ENCODE measurements at regions not wholly inside any gene's neighbourhood (a gene's known extent, or its start where the extent isn't known, plus 50 kb on each side); places are given as distances from the start of the nearest gene placed in this dataset.
"Not testable (repeated sequence)": the region's sequence is repeated elsewhere in the genome, so short reads cannot be mapped to it uniquely, and the experiment has no call there.

DNA sequence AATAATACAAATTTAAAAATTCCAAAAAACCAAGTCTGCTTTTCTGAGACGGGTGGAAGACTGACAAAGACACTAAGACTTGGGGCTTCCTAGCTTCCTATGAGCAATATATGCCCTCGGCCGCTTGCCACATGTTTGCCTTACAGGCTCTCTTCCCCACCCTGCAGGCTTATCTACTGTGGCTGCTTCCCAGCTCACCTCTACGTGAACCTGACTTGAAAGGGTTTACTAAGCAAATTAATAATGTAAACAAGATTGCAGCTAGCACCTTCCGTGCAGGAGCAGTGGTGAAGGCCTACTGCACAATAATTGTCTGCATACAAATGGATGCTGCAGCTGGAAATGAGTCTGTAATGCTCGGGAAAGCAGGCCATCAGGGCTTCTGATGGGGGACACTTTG, 152.9 kb upstream of the DAB1 start:
- no peak for DNase-seq (ENCODE audit: low read depth in 2 of 2)

DNA sequence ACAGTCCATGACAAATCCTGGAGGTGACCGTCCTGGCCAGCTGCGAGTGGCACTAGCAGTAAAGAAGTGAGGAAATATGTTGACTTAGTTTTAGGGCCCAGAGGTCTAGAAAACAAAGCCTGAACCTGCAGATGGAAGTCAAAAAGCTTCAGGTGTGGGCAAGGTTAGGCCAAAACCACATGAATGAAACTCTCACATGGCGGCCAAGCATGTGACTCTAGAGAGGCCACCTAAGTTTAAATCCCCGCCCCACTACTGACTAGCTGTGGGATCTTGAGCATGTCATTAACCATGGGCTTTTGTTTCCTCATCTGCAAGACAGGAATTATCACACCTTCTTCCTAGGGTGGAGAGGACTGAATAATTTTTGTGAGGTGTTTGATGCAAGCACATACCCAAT, 148.2 kb upstream of the DAB1 start:
- DNase-seq (ENCODE audit: low read depth in 2 of 2) = no peak

DNA sequence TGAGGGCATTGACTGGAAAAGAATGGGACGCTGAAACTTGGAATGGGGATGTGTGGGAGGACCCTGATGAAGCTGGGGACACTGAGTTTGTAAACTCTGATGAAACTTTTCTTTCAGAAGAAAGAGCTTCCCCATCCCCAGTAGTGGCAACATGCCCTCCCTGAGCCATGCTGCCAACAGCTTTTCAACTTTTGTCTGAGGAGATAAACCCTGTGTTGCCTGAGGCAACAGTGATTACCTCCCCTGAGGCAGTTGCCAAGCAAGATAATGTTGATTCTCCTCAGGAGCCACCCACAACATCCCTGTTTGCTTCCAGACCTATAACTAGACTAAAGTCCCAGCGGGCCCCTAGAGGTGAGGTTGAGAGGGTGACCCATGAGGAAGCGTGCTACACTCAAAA, 134.2 kb upstream of the DAB1 start:
- DNase-seq (ENCODE audit: low read depth in 2 of 2) = not testable (repeated sequence)

DNA sequence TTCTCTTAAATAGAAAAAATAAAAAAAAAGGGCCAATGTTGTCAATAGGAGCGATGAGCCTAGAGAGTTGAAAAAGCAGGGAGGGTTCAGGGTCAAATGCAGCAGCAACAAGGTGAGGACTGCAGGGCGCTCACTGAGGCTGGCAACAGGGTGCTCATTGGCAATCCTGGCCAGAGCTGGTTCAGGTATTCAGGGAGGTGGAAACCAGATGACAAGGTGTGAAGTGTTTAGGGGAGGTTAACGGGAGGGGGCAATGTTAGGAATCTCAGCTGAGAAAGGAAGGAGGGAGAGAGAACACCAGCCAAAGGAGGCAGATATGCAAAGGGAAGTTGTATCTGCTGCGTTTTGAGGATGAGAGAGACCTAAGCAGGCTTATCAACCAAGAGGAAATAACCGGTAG, 129.8 kb upstream of the DAB1 start:
- no peak for DNase-seq (ENCODE audit: low read depth in 2 of 2)

DNA sequence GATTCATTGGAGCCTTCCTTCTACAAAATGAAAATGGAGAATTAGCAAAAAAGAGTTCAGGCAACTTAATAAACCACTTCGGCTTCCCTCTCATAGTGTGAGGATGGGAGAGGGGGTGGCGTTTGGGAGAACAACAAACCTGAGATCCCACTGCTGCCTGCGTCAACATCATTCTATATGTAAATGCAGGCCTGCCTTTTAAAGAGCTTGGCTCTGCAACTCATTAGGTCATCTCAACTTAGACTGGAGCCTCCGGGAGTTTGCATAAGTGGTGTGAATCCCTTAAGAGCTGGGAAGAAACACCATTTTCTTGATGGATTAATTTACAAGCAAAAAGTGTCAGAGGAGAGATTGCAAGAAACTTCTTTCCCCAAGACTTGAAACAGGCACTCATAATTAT, 127.6 kb upstream of the DAB1 start:
- DNase-seq (ENCODE audit: low read depth in 2 of 2) = no peak

DNA sequence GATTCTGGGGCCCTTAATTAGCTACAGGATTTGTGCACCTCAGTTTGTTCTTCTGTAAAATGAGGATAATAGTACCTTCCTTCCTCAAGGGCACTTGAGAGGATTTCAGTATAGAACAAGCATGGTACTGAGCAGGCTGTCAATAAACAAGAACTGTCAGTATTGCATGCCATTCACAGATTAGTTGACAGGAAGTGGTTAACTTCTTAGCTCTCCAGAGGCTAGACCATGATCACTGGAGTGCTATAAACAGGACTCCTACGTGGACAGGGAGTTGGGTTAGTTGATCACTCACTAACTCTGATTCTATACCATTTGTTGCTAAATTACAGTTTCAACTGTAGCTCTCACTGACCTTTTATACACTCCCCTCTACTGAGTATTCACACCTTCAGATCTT, 126.2 kb upstream of the DAB1 start:
- DNase-seq (ENCODE audit: low read depth in 2 of 2) = no peak

DNA sequence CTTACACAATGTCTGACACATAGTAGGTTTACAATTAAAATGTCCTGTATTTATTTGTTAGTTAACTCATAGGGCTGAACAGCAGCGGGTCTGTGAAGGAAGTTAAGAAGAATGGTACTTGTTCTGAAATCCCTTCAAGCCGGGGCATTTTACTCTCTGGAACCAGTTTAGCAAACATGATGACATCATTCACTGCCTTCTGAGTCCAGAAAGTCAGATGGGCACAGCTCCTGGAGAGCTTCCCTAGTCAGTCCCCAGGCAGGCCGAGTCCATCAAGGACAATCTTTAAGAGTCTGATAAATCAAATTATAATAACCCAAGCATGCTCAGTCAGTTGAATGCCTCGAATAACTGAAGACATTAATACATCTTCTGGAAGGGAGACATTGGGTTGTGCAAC, 125.4 kb upstream of the DAB1 start:
- no peak for DNase-seq (ENCODE audit: low read depth in 2 of 2)

DNA sequence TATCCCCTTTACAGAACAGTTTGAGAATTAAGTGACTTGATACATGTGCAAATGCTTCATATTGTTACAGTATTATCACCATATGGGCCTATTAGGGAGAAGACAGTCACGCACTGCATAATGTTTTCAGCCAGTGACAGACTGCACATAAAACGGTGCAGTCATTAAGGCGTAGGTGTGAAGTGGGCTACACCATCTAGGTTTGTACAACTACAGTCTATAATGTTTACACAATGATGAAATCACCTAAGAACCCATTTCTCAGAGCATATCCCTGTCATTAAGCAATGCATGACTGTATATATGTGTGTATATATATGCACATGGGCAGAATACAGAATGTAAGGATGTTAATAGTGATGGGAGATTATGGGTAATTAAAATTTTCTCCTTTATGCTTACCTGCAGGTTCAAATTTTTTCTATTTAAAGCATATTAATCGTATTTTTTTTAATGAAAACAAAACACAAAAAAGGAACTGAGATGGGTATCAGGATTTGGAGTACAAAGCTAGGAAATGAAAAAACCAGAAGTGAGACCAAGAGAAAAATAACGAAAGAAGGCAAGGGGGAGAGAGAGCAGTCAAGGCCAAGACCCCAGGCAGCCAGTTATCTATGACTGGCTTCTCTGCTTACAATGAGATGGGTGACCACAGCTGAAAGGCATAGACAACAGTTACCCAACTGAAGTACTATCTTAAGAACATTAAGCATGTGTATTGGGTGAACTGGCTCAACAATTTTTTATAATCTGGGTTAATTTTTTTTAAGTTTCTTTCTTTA, 122.9 kb upstream of the DAB1 start:
- no peak for DNase-seq (ENCODE audit: low read depth in 2 of 2)

DNA sequence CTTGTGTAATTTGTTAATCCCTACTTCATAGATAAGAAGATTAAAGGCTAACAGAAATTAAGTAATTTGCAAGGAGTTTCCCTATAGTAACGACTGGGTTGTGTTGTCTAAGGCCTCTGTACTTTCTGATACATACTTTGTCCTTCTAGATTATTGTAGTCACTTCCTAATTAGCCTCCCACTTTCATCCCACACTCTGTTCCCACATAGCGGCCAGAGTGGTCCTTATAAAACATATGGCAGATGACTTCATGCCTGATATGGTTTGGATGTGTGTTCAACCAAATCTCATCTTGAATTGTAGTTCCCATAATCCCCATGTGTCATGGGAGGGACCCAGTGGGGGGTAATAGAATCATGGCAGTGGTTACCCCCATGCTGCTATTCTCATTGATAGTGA, 120.5 kb upstream of the DAB1 start:
- DNase-seq (ENCODE audit: low read depth in 2 of 2) = no peak

DNA sequence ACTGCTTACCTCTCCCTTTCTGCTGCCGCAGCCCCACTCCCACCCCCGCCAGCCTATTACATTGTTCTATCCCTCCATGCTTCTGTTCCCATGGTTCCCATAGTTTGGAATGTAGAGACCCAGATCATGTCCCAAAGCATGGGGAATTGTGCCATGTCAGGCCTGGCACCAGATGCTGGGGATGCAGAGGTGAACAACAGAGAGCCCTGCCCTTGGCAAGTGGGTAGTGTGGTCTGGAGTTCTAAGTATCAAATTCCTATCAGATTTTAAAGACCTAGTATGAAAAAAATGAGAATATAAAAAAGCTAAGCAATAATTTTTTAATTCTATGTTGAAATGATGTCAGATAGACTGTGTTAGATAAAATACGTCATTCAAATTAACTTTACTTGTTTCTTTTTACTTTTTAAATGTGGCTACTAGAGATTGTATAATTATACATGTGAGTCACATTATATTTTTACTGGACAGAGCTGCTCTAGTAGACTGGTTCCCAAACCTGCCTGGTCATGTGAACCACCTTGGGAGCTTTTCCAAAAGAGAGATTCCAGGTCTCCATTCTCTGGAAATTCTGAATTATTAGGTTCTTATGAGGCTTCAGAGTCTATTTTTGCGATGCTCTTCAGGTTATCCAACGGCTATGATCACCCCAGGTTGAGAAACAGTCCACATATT, 113.0 kb upstream of the DAB1 start:
- DNase-seq (ENCODE audit: low read depth in 2 of 2) = no peak

DNA sequence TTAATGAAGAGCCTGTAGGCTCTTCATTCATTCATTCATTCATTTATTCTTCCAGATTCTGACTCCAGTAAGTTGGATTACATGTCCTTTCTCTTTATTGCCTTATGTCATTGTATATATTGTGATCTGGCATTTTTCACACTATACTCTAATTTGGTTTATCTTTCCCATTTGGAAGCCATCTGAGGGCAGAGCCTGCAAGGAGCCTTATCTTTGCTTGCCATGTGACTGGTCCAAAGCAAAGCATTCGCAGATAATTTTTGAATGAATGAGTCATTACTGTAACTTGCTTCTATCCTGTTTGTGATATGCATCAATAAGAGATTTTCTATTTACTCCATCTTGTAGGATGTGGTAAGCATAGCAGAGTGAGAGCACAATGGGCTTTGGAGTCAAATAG, 108.4 kb upstream of the DAB1 start:
- DNase-seq (ENCODE audit: low read depth in 2 of 2) = no peak

DNA sequence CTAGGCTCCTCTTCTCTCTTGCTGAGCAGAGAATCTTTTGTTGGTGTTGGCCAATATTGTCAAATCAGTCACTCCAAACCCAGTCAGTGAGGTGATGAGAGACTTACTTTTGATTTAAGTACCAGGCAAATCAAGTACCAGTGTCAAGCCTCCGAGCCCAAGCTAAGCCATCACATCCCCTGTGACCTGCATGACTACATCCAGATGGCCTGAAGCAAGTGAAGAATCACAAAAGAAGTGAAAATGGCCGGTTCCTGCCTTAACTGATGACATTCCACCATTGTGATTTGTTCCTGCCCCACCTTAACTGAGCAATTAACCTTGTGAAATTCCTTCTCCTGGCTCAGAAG, 107.0 kb upstream of the DAB1 start:
- not testable (repeated sequence) for DNase-seq (ENCODE audit: low read depth in 2 of 2)

DNA sequence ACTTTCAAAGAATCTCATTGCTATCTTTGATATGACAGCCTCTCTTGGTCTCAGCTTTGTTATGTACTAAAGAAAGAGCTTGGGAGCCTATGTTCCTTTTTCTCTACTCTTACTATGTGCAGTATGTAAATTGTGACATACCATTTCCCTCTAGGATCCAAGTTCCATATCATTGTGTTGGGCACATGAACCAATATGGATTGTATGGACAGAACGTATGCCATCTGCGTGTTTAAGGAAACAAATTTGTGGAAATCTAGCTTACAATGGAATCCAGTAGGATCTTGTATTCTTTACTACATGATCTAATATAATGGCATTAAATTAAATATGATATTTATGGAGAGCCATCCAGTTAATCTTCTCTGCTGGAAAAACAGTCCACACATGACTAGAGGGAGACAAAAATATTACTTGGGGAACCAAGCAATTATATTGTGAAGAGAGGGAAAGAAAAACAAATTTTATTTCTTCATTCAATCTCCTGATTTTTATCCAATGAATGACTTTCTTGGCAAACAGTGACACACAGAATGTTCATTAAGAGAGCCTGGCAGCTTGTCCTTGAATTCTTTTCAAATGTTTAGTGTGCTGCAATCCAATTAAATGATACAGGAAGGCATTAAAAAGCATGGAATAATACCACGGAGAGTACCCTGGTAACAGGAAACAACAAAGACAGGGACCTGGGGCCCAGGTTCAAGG, 106.5 kb upstream of the DAB1 start:
- no peak for DNase-seq (ENCODE audit: low read depth in 2 of 2)

DNA sequence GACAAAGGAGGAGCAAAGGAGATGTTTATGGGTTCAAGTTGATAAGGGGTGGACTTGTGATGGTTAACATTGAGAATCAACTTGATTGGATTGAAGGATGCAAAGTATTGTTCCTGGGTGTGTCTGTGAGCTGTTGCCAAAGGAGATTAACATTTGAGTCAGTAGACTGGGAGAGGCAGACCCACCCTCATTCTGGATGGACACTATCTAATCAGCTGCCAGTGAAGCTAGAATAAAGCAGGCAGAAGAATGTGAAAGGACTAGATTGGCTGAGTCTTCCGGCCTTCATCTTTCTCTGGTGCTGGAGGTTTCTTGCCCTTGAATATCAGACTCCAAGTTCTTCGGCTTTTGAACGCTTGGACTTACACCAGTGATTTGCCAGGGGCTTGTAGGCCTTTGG, 98.7 kb upstream of the DAB1 start:
- DNase-seq (ENCODE audit: low read depth in 2 of 2) = no peak

DNA sequence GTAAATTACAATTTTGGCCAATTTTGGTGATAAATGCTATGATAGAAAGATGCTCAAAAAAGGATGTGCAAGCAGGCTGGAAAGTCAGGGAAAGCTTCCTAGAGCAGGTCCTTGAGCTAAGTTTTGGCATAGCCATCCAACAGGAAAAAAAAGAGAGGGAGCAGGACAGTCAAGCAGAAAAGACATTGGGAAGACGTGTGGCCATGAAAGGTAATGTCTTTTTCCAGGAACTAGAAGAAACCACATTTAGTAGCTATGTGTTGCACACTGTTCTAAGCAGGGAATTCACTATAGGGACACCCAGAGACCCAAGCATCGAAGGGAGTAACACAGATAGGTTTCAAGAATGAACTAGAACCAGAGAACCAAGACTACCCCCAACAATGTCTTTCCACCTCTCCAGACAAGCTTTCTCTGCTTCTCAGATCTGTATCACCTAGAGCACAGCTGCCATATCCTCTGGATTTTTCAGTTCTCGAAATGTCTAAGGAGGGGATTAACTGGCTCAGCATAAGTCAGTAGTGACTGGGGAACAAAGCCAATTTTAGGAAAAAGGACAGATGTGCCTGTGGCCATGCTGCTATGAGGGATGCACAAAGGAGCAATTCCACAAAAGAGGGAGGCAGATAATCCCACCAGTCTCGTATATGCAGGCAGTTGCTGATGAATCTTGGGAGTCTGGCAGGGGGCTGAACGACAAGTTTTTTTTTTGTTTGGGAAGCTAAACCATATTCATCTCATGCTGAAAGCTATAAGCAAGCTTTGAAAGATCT, 97.1 kb upstream of the DAB1 start:
- no peak for DNase-seq (ENCODE audit: low read depth in 2 of 2)

DNA sequence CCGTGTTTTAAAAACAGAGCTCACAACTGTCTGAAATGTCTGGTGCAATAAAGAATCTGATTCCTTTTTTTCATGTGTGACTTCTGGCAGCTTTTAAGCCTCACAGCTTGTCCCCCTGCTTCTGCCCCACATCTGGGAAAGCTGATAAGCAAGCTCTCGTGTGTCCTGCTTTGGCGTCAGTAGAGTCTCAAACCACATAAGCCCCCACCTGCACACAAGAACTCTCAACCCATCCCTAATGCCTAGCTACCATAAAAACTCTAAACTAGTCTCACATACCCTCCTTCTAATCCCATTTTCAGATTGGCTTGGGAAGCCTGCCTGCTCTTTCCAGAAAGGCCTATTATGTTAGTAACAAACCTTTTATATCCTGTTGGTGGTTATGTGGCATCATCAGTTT, 94.6 kb upstream of the DAB1 start:
- no peak for DNase-seq (ENCODE audit: low read depth in 2 of 2)

DNA sequence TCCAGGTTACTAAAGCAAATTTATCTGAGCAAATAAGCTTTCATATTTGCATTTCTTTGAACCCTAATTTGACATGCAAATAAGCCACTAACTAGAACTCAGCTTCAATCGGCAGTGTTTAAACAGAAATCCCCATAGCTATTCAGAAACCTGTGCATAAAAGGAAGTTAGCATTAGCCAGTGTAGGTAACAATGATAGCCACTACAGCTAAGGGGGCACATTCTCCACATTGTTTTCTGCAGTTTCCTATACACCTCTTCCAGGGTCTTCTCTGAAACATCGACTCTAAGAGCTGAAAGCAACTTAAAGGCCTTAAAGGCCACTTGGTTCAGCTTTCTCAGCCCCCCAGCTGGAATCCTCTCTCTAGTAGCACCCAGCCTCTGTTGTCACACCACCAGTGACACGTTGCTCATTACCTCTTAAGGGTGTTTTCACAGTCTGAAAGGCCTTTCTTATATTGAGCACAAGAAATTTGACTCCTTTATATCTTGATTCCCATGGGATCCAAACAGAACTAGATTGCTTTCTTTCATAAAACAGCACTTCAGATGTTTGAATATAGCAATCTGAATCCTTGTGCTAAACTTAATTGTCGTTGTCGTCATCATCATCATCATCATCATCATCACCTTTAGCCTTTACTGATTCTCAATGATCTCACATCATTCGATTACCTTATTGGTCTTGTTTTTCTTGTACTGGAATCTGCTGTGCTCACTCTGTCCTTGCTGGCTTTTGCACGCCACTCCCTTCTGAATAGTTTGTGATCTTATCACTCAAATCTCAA, 93.9 kb upstream of the DAB1 start:
- DNase-seq (ENCODE audit: low read depth in 2 of 2) = no peak

DNA sequence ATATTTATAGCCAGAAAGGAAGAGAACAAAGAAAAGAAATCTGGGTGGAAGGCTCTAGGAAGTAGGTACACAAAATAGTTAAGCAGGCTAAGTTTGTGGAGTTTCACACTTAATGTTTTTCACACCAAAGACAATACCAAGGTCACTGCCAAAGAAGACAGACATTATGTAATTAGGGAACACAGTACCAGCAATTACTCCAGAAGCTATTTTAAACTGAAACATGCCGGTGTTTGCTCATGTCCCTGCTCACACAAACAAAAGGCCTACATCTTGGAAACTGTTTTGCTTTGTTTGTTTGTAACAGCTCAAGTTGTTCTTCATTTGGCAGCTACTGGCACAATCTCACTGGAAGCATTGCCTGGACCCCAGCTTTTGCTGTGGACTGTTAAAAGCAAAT, 88.5 kb upstream of the DAB1 start:
- DNase-seq (ENCODE audit: low read depth in 2 of 2) = no peak

DNA sequence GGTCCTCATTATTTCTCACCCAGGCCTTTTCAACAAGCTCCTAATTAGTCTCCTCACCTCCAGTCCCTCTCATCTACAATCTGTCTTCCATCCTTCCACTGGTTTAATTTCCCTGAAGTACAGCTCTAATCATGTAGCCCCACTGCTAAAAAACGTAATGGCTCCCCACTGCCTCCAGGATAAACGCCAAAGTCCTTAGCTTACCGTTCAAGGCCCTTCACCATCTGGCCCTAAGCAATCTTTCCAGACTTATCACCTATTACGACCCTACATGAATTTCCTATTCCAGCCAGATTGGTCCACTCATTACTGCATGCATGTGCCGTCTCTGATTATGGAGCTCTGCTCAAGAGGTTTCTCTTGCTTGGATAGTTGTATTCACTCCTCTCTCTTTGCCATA, 83.1 kb upstream of the DAB1 start:
- no peak for DNase-seq (ENCODE audit: low read depth in 2 of 2)

DNA sequence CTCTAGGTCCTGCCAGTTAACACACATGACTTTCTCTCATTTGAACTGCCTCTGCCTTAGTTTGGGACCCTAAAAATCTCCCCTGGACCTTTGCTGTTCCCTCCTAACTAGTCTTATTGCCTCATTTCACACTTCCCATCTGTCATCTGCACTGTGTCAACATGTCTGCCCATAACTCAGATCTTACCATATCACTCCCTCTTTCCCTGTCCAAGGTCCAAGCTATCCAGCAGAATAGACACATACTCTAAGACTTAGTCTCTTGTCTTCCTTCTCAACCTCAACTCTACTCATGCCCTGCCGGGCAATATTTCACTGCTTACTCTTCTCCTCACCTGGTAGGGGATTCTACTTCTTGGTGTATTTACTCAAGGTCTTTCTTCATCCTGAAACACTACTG, 79.5 kb upstream of the DAB1 start:
- DNase-seq (ENCODE audit: low read depth in 2 of 2) = no peak

DNA sequence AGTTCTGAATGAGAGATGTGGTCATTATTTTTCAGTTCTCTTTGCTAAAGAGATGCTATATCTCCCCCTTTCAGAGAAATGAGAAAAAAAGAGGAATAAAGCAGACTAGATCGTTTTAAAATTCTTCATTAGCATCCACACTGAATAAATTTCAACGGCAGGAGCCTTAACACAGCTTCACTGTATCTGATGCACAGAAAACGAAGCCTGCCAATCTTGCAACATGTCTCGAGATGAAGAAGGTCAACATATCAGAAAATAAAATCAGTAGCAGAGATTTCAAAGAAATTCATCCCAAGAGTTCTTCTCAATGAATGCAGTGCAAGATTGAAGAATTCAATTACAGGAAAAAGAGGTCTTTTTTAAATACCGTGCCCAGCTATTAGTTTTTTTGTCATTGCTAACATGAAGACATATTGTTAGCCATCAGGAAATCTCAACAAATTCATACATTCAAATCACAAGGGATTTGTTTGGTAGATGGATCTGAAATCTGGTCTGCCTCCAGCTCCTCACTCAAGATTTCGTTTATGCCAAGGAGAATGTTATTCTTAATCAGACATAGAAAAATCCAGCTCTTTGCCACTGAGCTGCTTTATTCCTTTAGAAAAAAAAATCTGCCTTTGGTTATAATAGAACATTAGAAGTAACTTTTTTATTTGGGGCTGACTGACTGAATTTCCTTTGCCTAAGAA, 76.4 kb upstream of the DAB1 start:
- no peak for DNase-seq (ENCODE audit: low read depth in 2 of 2)

Measured in stimulated activated CD4-positive, alpha-beta T cell treated with anti-CD3 and anti-CD28 coated beads, Interleukin-1b, Interleukin-23, amount 100 ng/mL, for 1 hour (primary cell).